T-helper 9 cell (primary cell): ENCODE measurements at regions not wholly inside any gene's neighbourhood (a gene's known extent, or its start where the extent isn't known, plus 50 kb on each side); places are given as distances from the start of the nearest gene placed in this dataset.
"Not testable (repeated sequence)": the region's sequence is repeated elsewhere in the genome, so short reads cannot be mapped to it uniquely, and the experiment has no call there.

Source experiments
- DNase-seq: peaks from one replicate; pipeline ENCODE4 v3.0.0-alpha.2; 2020

DNA sequence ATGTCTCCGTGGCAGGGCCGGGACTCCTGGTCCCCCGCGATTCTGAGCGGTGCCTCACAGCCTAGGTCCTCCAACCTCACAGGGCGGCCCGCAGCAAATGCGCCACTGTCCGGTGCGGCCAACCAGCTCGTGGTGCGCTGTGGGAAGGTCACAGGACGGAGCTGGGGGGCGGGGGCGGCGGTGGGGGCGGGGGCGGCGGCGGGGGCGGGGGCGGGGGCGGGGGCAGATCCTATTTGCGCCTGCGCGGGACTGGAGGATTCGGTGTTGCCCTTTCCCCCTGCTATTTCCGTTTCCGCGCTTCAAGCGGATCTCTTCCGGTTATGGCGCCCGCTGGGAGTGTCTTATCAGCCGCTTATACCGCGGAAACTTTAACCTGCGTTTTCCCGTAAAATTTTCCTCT is 106.7 kb upstream of the SNRPN start:
- DNase-seq = no peak

GRCh38 chr15:24856397-24857390 is 98.1 kb upstream of the SNRPN start:
- DNase-seq = no peak

DNA sequence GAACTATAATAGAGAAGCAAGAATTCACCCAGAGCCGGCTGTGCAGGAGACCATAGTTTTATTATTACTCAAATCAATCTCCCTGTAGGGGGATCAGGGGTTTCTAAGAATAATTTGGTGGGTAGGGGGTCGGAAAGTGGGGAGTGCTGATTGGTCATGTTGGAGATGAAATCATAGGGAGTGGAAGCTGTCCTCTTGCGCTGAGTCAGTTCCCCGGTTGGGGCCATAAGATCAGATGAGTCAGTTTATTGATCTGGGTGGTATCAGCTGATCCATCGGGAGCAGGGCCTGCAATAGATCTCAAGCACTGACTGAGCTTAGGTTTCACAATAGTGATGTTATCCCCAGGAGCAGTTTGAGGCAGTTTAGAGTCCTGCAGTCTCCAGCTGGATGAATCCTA is 97.0 kb upstream of the SNRPN start:
- DNase-seq = no peak

DNA sequence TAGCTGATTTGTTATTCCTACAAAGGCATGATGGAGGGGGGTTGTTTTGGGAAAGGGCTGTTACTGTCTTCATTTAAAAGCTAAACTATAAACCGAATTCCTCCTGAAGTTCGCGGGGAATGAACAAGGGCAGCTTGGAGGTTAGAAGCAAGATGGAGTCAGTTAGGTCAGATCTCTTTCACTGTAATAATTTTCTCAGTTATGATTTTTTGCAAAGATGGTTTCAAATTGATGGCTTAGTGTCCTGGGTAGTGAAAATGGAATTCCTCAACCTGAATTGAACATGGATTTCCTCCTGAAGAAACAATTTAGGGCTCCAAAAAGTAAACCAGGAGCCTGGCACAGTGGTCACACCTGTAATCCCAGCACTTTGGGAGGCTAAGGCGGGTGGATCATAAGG is 96.6 kb upstream of the SNRPN start:
- not testable (repeated sequence) for DNase-seq

- no peak for DNase-seq
These were observed 95.8 kb upstream of the SNRPN start for GRCh38 chr15:24858737-24859601.

GRCh38 chr15:24861014-24861690 is 93.6 kb upstream of the SNRPN start:
- DNase-seq = no peak

DNA sequence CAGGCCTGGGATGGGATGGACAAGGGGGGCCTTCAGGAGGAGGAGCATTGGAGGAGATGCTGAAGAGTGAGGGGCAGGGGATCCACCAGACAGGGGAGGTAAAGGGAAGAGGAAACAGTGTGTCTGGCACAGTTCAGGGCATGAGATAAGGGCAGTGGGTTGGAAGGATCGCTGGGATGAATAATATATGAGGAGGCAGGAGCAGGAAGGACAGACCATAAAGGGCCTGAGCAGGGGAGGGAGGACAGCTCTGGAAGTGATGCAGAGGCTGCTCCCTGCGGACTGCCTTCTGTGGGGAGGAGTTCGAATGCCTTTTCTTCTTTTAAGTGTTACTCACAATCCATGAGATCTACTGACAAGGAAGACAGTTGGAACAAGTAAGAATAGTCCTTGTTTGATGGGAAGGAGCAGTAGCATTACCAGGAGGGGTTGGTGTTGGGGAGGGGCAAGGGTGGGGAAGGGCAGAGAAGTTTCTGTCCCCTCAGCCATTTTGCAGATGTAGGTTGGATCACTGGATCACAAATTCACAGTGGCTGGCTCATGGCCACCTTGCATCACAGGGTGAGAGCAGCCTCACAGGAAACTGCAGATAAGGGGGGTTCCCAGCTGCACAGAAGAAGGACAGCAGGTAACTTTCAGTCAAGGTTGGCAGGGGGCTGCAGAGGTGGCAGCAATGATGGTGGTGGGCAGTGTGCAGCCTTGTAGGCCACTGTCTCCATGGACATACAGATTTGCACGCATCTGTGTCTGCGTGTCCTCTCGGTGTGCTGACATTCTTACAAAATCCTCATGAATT is 91.9 kb upstream of the SNRPN start:
- no peak for DNase-seq

GRCh38 chr15:24865303-24865702 is 89.5 kb upstream of the SNRPN start:
- no peak for DNase-seq

DNA sequence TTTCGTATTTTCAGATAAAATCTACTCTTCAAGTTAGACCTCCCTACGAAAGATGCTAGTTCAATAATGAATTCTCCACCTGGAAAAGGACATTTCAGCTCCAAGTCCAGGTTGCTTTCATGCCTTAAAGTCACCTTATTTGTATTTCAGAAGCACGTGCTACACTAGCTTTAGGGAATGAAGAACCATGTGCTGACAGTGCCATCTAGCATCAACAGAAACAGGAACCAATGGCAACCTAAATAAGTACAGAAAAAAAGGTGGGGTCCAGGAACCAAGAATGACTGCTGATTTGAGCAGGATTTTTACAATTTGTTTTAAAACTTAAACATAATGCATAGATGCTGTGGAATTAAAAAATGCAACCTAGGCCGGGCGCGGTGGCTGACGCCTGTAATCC is 77.6 kb upstream of the SNRPN start:
- DNase-seq = no peak

DNA sequence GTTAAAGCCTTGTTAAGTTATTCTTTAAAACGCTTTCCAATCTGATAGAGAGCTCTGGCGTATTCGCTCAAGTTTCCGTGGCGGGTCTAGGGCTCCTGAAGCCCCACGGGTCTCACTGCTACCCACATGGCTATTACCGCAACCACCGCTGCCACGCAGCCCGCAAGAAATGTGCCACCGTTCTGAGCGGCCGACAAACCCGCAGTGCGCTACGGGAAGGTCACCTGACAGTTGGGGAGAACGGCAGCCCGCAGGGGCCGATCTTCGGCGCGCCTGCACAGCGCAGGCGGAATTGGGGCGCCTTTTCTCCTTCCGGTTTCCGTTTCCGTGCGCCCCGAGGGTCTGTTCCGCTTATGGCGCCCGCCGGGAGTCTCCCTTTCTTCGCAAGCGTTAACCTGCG is 76.6 kb upstream of the SNRPN start:
- no peak for DNase-seq

DNA sequence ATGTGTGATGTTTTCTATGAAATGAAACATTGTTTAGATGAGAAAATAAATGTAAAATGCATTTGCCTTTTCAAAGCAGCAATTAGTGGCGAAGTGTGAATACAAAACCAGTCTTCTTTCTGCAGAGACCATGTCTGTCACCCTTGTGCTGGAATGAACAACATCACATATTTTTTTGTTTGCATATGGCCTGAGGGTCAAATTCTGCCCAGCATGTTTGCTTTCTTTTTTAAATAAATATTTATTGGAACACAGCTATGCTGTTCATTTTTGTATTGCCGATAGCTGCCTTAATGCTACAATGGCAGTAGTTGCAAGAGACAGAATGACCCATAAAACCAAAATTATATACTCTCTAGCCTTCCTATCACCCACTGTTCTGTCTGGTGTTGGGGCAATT is 75.3 kb upstream of the SNRPN start:
- no peak for DNase-seq

GRCh38 chr15:24880663-24881062 is 74.1 kb upstream of the SNRPN start:
- no peak for DNase-seq

- DNase-seq = no peak
These were observed 68.2 kb upstream of the SNRPN start for GRCh38 chr15:24886538-24886937.

DNA sequence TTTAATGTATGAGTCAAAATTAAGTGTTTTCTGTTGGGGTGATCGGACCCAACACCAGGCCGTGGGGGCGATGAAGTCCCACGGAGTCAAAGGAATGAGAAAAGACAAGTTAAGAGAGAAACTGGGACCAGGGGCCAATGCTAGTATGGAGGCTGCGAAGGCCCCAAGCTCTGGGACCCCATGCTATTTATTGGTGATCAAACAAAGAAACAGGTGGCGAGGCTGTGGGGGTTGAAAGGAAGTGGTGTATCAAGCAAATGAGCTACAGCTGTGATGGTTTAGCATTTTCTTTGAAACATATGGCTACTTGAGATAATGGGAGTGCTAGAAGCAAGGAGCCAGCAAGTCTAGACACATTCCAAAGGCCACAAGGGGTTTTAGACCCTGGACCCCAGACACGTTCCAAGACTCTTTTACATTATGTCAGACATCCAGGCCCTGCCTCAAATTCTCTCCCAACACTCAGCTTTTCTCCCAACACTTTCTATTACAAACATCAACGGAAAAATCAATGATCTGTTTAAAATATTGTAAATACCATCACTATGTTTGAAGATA is 56.0 kb upstream of the SNRPN start:
- DNase-seq = no peak

- DNase-seq = no peak
These were observed 55.4 kb upstream of the SNRPN start for GRCh38 chr15:24899367-24899766.

DNA sequence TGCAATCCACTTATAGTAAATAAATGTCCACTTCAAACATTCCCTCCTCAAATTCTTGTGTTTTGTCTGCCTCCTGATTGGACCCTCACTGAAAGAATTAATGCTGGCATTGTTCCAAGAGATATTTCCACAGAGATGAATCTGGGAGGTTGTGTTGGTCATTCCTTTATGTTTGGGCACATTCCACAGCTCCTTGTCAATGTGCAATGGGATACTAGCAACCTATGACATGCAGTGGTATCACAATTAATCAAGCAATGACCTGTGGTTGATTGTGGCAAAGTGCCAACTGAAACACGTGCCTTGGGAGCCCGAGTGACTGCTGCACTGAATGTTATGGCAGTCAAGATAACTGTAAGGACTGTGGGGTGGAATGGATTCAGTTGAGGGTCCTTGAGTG is 55.0 kb upstream of the SNRPN start:
- no peak for DNase-seq

GRCh38 chr15:24901409-24901808 is 53.4 kb upstream of the SNRPN start:
- no peak for DNase-seq
